Stimulated activated CD8-positive, alpha-beta memory T cell treated with anti-CD3 and anti-CD28 coated beads, Interleukin-15, amount 100 ng/mL, for 1 hour (primary cell): ENCODE measurements at regions not wholly inside any gene's neighbourhood (a gene's known extent, or its start where the extent isn't known, plus 50 kb on each side); places are given as distances from the start of the nearest gene placed in this dataset.

Source experiments
- DNase-seq: peaks from one replicate; pipeline ENCODE4 v3.0.0-alpha.2; 2020; ENCODE audit warnings: low read depth

- DNase-seq = no peak
Observed at GRCh38 chr13:40077396-40078027, 422.1 kb downstream of the COG6 start.

GRCh38 chr13:40079721-40080120 lies 424.3 kb downstream of the COG6 start:
- no peak for DNase-seq

GRCh38 chr13:40080676-40081075 lies 425.2 kb downstream of the COG6 start:
- no peak for DNase-seq

- DNase-seq = no peak
Observed at GRCh38 chr13:40082639-40083038, 427.2 kb downstream of the COG6 start.

GRCh38 chr13:40083841-40084240 lies 428.4 kb downstream of the COG6 start:
- DNase-seq = no peak

- no peak for DNase-seq
Observed at GRCh38 chr13:40084934-40085333, 429.5 kb downstream of the COG6 start.

GRCh38 chr13:40087091-40088002 lies 431.9 kb downstream of the COG6 start:
- no peak for DNase-seq

GRCh38 chr13:40094056-40094455 lies 438.6 kb downstream of the COG6 start:
- DNase-seq = no peak

GRCh38 chr13:40095695-40096356 lies 440.4 kb downstream of the COG6 start:
- DNase-seq = no peak

GRCh38 chr13:40096357-40096901 lies 441.0 kb downstream of the COG6 start:
- no peak for DNase-seq

- no peak for DNase-seq
Observed at GRCh38 chr13:40098246-40098645, 442.8 kb downstream of the COG6 start.

- no peak for DNase-seq
Observed at GRCh38 chr13:40101708-40102359, 446.4 kb downstream of the COG6 start.

GRCh38 chr13:40102360-40102727 lies 446.9 kb downstream of the COG6 start:
- no peak for DNase-seq

GRCh38 chr13:40102854-40103253 lies 447.4 kb downstream of the COG6 start:
- DNase-seq = peak; percentile 26

- DNase-seq = no peak
Observed at GRCh38 chr13:40103864-40104263, 448.4 kb downstream of the COG6 start.

- DNase-seq = no peak
Observed at GRCh38 chr13:40105231-40105630, 449.8 kb downstream of the COG6 start.

- no peak for DNase-seq
Observed at GRCh38 chr13:40109351-40109844, 453.9 kb downstream of the COG6 start.

- no peak for DNase-seq
Observed at GRCh38 chr13:40113643-40114304, 458.3 kb downstream of the COG6 start.

GRCh38 chr13:40114305-40114896 lies 458.9 kb downstream of the COG6 start:
- DNase-seq = no peak

GRCh38 chr13:40115426-40115825 lies 460.0 kb downstream of the COG6 start:
- DNase-seq = no peak

GRCh38 chr13:40116008-40116407 lies 460.5 kb downstream of the COG6 start:
- no peak for DNase-seq
